Lower lobe of right lung (tissue), 2 donors: ENCODE measurements at regions not wholly inside any gene's neighbourhood (a gene's known extent, or its start where the extent isn't known, plus 50 kb on each side); places are given as distances from the start of the nearest gene placed in this dataset.

Source experiments
- ATAC-seq, 2 donors: fragments of 200-7000 bp; cut with Tn5 transposase; one replicate each; pipeline ENCODE4 v1.9.1; 2020 to 2022; ENCODE audit warnings: mild to moderate bottlenecking in 2 of 2, moderate library complexity in 2 of 2
- DNase-seq: peaks from one replicate; pipeline ENCODE4 v3.0.0-alpha.2; 2020
- H3K27ac ChIP-seq: fragments of 200-600 bp; one replicate; pipeline ENCODE4 v1.8.0; 2022
- H3K27me3 ChIP-seq: fragments of 200-600 bp; one replicate; pipeline ENCODE4 v1.8.0; 2022; ENCODE audit warnings: low read depth
- H3K36me3 ChIP-seq: fragments of 200-600 bp; one replicate; pipeline ENCODE4 v1.8.0; 2022; ENCODE audit warnings: mild to moderate bottlenecking
- H3K4me1 ChIP-seq: fragments of 200-600 bp; one replicate; pipeline ENCODE4 v1.8.0; 2022
- H3K4me3 ChIP-seq: fragments of 200-600 bp; one replicate; pipeline ENCODE4 v1.8.0; 2022; ENCODE audit warnings: mild to moderate bottlenecking
- H3K9me3 ChIP-seq: fragments of 200-600 bp; one replicate; pipeline ENCODE4 v1.8.0; 2022
- CTCF ChIP-seq: fragments of 200-600 bp; IDR thresholded peaks from one replicate; pipeline ENCODE4 v1.8.0; 2022; ENCODE audit warnings: antibody characterized with exemption, mild to moderate bottlenecking
- intact Hi-C: fragments of 100-400 bp; cut with DNase I; formaldehyde crosslinking; loops from one replicate; pipeline ENCODE4 v1.11.0; 2022
- donor health status: DM: no; HTN: yes; CAD: no; lungs with severe emphysema.

- Histone ChIP-seq H3K9me3 (no peaks in the 10 kb centered on the region), H3K4me3 (no peak overlapping the region), H3K4me1 (no peaks in the 10 kb centered on the region), H3K27me3 (no peaks in the 10 kb centered on the region), H3K36me3 (no peaks in the 10 kb centered on the region), H3K27ac (no peak overlapping the region)
- ATAC-seq (no peak), DNase-seq (no peak)
- intact Hi-C loops = no loop called here
- no peak for TF ChIP-seq CTCF
Observed at GRCh38 chr3:135844386-135844785, 121.1 kb upstream of the PPP2R3A start.

DNA sequence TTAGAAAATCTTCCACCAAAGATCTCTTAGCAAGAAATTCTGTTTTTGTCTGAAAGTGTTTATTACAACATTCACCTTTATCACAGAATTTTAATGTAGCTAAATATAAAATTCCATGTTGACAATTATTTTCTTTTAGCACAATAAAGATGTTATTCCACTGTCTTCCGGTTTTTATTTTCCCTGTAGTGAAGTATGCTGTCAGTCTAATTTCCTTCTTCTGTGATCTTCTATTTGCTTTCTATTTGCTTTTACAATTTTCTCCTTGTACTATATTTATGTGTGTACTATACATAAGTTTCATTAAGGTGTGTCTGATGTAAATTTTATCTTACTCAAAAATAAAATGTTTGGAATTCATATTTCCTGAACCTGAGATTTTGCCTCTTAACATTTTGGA is 117.5 kb upstream of the PPP2R3A start:
- no peak overlapping the region for H3K4me3 ChIP-seq
- ATAC-seq (no peak), DNase-seq (no peak)
- no peaks in the 10 kb centered on the region for H3K36me3 ChIP-seq
- intact Hi-C loops = no loop called here
- no peaks in the 10 kb centered on the region for H3K4me1 ChIP-seq
- H3K27me3 ChIP-seq = no peaks in the 10 kb centered on the region
- no peak overlapping the region for H3K27ac ChIP-seq
- no peaks in the 10 kb centered on the region for H3K9me3 ChIP-seq
- no peak for TF ChIP-seq CTCF

GRCh38 chr3:135849827-135850226 is 115.7 kb upstream of the PPP2R3A start:
- TF ChIP-seq CTCF = no peak
- Histone ChIP-seq H3K4me3 (no peak overlapping the region), H3K9me3 (no peaks in the 10 kb centered on the region), H3K27me3 (no peaks in the 10 kb centered on the region), H3K36me3 (no peaks in the 10 kb centered on the region), H3K27ac (no peak overlapping the region), H3K4me1 (no peaks in the 10 kb centered on the region)
- ATAC-seq = no peak
- no peak for DNase-seq
- intact Hi-C loops = no loop called here

GRCh38 chr3:135851201-135852081 is 114.1 kb upstream of the PPP2R3A start:
- Histone ChIP-seq H3K27ac (no peak overlapping the region), H3K9me3 (no peaks in the 10 kb centered on the region), H3K4me1 (no peaks in the 10 kb centered on the region), H3K4me3 (no peak overlapping the region), H3K36me3 (no peaks in the 10 kb centered on the region), H3K27me3 (no peaks in the 10 kb centered on the region)
- intact Hi-C loops = no loop called here
- no peak for TF ChIP-seq CTCF
- DNase-seq (no peak), ATAC-seq (no peak)

GRCh38 chr3:135853981-135854380 is 111.5 kb upstream of the PPP2R3A start:
- no peaks in the 10 kb centered on the region for H3K4me1 ChIP-seq
- no peak for ATAC-seq
- H3K4me3 ChIP-seq = no peak overlapping the region
- intact Hi-C loops = no loop called here
- no peak overlapping the region for H3K27ac ChIP-seq
- no peak for DNase-seq
- H3K9me3 ChIP-seq = no peaks in the 10 kb centered on the region
- TF ChIP-seq CTCF = no peak
- H3K27me3 ChIP-seq = no peaks in the 10 kb centered on the region
- no peaks in the 10 kb centered on the region for H3K36me3 ChIP-seq
